IPS-18a (cell line): ENCODE measurements at regions not wholly inside any gene's neighbourhood (a gene's known extent, or its start where the extent isn't known, plus 50 kb on each side); places are given as distances from the start of the nearest gene placed in this dataset.
A peak's percentile ranks its signal among the peaks of the same experiment; 100 is the strongest.

Experiments
- H3K27ac ChIP-seq: one replicate; pipeline ENCODE4 v1.5.1; 2013; ENCODE audit warnings: low read length
- H3K27me3 ChIP-seq: one replicate; pipeline ENCODE4 v1.6.1; 2013; ENCODE audit warnings: mild to moderate bottlenecking, low read length; ENCODE audit not compliant: control insufficient read depth, insufficient read depth
- H3K36me3 ChIP-seq: one replicate; pipeline ENCODE4 v1.6.1; 2013; ENCODE audit warnings: low read depth, low read length; ENCODE audit not compliant: control insufficient read depth
- H3K4me1 ChIP-seq: one replicate; pipeline ENCODE4 v1.6.1; 2013; ENCODE audit warnings: low read depth, low read length; ENCODE audit not compliant: control insufficient read depth
- H3K4me3 ChIP-seq: one replicate; pipeline ENCODE4 v1.5.1; 2013; ENCODE audit warnings: low read length
- H3K9ac ChIP-seq: one replicate; pipeline ENCODE4 v1.6.1; 2013; ENCODE audit warnings: mild to moderate bottlenecking, low read length, moderate library complexity
- H3K9me3 ChIP-seq: one replicate; pipeline ENCODE4 v1.6.1; 2013; ENCODE audit warnings: low read depth, low read length; ENCODE audit not compliant: control insufficient read depth

DNA sequence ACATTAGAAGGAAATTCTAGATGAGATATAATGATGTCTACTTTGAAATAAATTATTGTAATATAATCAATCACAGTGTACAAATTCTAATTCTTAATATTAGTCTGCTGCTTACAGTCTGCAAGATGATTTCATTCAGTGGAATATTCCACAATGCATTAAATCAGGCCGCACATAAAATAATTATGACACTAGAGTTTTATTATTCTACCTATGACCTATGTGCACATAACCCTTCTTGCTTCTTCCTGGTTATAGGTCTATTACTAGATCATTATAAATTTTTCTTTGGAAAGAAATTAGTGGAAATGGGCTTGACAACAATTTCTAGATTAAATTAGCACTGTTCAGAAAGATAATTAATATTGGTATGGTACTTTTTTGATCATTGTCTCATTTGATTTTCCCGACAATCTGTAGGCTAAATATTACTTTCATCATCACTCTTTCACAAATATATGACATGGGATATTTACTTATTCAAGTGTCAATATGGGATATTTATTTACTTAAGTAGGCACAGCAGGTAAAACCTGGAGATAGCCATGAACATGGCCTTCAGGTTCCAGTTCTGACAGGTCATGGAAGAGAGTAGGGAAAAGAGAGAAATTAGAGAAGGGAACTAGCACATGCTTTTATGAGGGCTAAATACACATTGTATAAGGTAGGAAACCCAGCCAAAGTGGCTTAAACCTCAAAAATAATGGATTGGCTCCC is 476.4 kb downstream of the TOX3 start:
- no peak overlapping the region for H3K27ac ChIP-seq
- H3K9ac ChIP-seq = no peak overlapping the region
- H3K4me1 ChIP-seq = no peaks in the 10 kb centered on the region
- H3K36me3 ChIP-seq = no peaks in the 10 kb centered on the region
- H3K4me3 ChIP-seq = no peak overlapping the region
- no peaks in the 10 kb centered on the region for H3K9me3 ChIP-seq
- H3K27me3 ChIP-seq = no peaks in the 10 kb centered on the region

DNA sequence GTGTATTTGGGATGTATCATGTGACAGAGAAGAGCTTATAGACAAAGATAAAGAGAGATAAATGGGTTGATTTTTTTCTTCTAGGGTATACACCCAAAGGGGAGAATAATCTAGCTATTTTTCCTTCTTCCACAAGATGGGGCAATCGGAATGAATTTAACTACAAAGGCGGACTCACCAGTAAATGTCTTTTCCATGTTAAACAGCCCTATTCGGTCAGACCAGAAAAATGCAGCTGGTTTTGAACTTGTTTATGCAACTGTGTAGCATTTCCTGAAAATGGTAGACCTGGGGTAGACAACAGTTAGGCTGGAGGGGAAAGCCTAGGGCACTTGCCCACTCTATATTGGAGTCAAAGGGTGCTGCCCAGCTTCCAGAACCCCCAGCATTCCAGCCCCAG is 477.1 kb downstream of the TOX3 start:
- Histone ChIP-seq H3K4me3 (no peak overlapping the region), H3K4me1 (no peaks in the 10 kb centered on the region), H3K9me3 (no peaks in the 10 kb centered on the region), H3K27ac (no peak overlapping the region), H3K36me3 (no peaks in the 10 kb centered on the region), H3K9ac (no peak overlapping the region), H3K27me3 (no peaks in the 10 kb centered on the region)

DNA sequence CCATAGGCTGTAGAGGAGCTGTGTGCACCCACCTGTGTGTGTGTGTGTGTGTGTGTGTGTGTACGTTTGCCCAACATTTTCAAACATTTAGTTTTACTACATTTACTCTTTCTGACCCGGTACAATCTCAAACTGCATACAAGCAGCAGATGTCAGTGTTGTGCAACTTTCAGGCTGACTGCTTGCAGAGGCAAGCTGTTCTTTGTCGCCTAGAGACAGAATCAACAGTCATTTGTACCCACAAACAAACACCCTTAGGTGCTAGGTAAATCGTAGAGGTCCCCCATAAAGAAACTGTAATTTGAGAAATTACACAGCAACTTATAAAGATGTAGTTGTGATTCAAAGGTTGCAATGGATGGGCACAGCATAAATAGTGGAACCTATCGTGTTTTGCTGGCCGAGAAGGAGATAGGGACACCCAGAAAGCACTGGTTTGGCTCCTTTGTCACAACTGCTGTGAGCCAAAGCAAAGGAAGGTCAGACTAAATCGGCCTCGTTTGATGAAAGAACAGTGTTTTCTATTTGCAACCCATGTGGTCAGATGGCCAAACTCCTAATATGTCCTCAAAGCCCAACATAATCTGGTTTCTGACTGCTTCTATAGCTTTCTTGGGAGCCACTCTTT is 478.4 kb downstream of the TOX3 start:
- Histone ChIP-seq H3K9me3 (no peaks in the 10 kb centered on the region), H3K9ac (no peak overlapping the region), H3K4me3 (no peak overlapping the region), H3K27ac (peak overlapping the region; percentile 40), H3K36me3 (no peaks in the 10 kb centered on the region), H3K4me1 (no peaks in the 10 kb centered on the region), H3K27me3 (no peaks in the 10 kb centered on the region)

DNA sequence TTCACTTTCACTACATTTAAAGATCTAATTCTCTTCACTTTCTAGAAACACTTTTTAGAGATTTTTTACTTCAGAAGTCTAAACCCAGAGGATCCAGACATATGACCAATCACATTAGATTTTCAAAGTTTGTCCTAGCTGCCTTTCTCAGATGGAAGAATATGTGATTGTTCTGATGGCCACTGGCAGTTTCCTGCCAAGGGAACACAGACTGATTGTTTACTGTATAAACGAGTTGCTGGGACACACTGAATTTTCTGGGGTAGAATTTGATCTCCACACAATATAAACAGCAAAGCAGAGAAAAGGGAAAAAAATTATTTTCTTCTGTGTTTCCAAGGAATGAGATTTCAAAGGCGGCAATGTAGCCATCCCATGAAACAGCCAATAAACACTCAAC is 480.0 kb downstream of the TOX3 start:
- Histone ChIP-seq H3K9me3 (no peaks in the 10 kb centered on the region), H3K4me3 (no peak overlapping the region), H3K4me1 (no peaks in the 10 kb centered on the region), H3K27me3 (no peaks in the 10 kb centered on the region), H3K9ac (no peak overlapping the region), H3K36me3 (no peaks in the 10 kb centered on the region), H3K27ac (no peak overlapping the region)

DNA sequence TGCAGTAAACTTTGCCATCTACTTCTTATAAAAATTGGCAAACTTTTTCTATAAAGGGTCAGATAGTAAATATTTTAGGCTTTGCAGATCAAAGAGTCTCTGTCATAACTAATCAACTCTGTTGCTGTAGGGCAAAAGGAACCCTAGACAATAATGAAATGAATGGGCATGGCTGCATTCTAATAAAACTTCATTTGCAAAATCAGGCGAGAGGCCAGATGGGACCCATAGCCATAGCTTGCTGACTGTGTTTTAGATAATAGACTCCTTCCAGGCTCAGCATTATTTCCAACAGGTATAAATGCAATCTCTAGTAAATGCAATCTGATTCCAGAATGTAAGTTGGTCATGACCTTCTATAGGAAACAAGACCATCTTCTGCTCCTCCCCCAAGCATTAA is 490.7 kb downstream of the TOX3 start:
- H3K4me1 ChIP-seq = no peaks in the 10 kb centered on the region
- no peaks in the 10 kb centered on the region for H3K27me3 ChIP-seq
- H3K9ac ChIP-seq = no peak overlapping the region
- no peak overlapping the region for H3K27ac ChIP-seq
- H3K9me3 ChIP-seq = no peaks in the 10 kb centered on the region
- H3K36me3 ChIP-seq = no peaks in the 10 kb centered on the region
- no peak overlapping the region for H3K4me3 ChIP-seq

DNA sequence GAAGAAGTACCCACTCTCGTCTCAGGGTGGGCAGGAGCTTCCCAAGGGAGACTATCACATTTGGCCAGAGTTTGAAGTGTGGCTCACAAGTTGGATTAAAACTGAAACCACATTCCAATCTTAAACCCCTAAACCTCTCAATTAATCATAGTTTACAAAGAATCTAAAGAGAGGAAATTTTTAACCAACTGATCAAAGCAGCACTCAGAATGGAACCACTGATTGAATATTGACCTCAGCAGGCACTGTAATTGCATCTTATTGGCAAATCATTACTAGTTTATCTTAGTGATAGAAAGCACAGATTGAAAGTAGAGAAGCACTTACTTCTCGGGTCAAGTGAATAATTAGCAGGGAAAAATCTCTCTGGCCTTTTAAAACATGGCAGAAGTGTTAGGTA is 491.6 kb downstream of the TOX3 start:
- H3K27ac ChIP-seq = no peak overlapping the region

DNA sequence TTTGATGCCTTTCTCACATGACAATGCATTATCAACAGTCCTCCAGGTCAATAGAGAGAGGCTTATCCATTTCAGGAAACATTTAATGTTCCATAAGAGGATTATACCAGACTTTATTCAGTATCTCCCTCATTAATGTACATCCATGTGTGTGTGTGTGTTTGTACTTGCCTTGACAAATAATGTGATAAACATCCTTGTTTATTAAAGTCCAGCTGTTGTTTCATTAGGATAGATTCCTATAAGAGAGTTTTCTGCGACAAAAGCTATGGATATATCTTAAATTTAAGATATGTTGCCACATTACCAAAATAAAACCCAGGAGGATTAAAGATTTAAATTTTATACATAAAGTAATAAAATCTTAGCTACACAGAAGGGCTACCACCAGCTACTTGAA is 492.6 kb downstream of the TOX3 start:
- Histone ChIP-seq H3K9me3 (no peaks in the 10 kb centered on the region), H3K36me3 (no peaks in the 10 kb centered on the region), H3K9ac (no peak overlapping the region), H3K27ac (no peak overlapping the region), H3K4me3 (no peak overlapping the region), H3K27me3 (no peaks in the 10 kb centered on the region), H3K4me1 (no peaks in the 10 kb centered on the region)

More for the DNA sequence above, 491.6 kb downstream of the TOX3 start:
- H3K4me1 ChIP-seq = no peaks in the 10 kb centered on the region
- no peak overlapping the region for H3K9ac ChIP-seq
- H3K9me3 ChIP-seq = no peaks in the 10 kb centered on the region
- no peaks in the 10 kb centered on the region for H3K27me3 ChIP-seq
- H3K4me3 ChIP-seq = no peak overlapping the region
- H3K36me3 ChIP-seq = no peaks in the 10 kb centered on the region

DNA sequence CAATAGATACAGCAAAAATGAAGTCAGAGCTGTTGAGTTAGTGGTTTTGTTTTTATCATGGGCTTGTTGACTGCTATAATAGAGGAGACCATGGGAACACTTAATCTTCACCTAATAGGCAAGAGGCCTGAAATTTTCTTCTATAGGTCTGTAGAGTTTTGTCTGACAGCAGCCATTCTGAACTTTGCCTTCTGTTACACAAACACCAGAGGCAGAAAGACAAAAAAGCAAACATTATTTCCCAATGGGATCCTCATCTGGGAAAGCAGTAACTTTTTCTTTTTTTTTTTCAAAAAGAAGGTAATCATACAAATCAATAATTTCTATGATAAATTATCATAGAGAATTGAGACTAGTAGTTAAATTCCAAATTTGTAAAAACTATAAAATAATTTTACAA is 494.1 kb downstream of the TOX3 start:
- Histone ChIP-seq H3K4me3 (no peak overlapping the region), H3K4me1 (no peaks in the 10 kb centered on the region), H3K27ac (no peak overlapping the region), H3K36me3 (no peaks in the 10 kb centered on the region), H3K27me3 (no peaks in the 10 kb centered on the region), H3K9ac (no peak overlapping the region), H3K9me3 (no peaks in the 10 kb centered on the region)

DNA sequence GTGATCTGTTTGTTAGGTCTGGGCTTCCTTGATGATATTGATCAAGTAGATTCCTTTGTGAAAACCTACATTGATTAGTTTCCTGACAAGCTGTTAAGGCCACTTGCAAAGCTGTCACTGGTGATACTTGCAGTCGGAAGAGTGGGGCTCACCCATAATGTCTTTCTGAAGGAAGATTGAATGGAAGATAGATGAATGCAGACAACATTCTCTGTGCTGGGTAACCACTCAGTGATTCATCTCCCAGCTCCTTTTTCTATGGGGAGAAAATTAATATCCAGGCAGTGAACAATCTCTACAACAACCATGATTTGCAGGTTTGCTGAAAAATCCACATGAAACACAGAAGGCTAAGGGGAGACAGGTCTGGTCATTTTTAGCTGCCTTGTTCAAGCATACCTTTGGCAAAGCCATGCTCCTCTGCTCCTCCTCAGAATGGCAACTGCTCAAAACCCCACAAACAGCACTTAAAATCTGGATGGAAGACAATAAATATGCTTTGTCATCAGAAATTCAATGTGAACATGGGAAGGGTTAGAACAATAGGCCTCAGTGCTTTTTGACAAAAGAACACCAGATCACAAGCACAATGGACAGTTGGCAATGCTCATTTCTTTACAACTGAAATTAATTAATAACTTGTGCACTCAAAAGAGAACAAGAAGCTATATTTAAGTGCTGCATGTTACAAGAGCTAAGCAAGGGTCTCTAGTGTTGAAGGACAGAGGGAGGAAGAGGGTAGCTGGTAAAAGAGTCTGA is 495.4 kb downstream of the TOX3 start:
- Histone ChIP-seq H3K4me3 (no peak overlapping the region), H3K4me1 (no peaks in the 10 kb centered on the region), H3K9ac (no peak overlapping the region), H3K36me3 (no peaks in the 10 kb centered on the region), H3K27me3 (no peaks in the 10 kb centered on the region), H3K27ac (no peak overlapping the region), H3K9me3 (no peaks in the 10 kb centered on the region)

DNA sequence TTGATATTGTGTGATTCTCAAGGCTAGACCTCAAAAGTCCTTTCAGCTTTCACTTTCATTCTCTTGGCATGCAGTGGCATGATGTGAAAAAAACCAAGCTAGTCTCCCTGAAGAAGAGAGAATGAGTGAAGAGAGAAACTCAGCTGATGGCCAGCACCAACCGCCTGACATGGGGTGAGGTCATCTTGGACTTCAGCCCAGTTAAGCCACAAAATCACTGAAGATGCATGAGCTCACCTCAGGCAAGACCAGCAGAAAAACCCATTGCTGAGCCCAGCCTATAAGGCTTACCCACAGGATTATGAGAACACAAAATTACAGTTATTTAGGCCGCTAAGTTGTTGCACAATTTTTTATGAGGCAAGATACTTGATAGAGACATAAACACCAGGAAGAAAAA is 496.5 kb downstream of the TOX3 start:
- Histone ChIP-seq H3K9me3 (no peaks in the 10 kb centered on the region), H3K4me3 (no peak overlapping the region), H3K27me3 (no peaks in the 10 kb centered on the region), H3K27ac (no peak overlapping the region), H3K36me3 (no peaks in the 10 kb centered on the region), H3K4me1 (no peaks in the 10 kb centered on the region), H3K9ac (no peak overlapping the region)

DNA sequence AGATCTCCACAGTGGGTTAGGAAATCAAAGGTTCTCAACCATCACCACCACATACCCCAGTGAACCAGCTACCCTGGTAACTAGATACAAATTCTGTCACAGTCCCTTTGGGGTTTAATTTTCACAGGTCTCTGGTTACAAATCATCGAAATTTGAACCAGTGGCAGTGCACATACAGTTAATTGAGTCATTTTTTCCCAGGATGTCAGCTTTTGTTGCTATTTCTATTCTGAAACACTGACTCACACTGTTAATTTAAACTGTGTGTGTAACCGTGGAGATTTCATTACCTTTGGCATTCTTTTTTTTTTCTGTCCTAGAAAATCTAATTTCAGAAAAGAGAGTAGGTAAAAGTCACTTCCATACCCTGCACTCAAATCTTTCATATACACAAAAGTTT is 511.5 kb downstream of the TOX3 start:
- Histone ChIP-seq H3K9ac (no peak overlapping the region), H3K36me3 (no peaks in the 10 kb centered on the region), H3K27me3 (no peaks in the 10 kb centered on the region), H3K4me1 (no peaks in the 10 kb centered on the region), H3K4me3 (no peak overlapping the region), H3K27ac (no peak overlapping the region), H3K9me3 (no peaks in the 10 kb centered on the region)
